Mesothelial cell of epicardium (in vitro differentiated cells): ENCODE measurements at regions not wholly inside any gene's neighbourhood (a gene's known extent, or its start where the extent isn't known, plus 50 kb on each side); places are given as distances from the start of the nearest gene placed in this dataset.

Source experiments
- DNase-seq, 2 experiments: peaks; one replicate each; pipeline ENCODE4 v3.0.0; 2021; ENCODE audit warnings: low spot score in 2 of 2; ENCODE audit not compliant: unreplicated experiment in 2 of 2
- H3K27ac Mint-ChIP-seq: 2 replicates; pipeline ENCODE4 v1.8.0; 2021; ENCODE audit warnings: mixed read lengths
- H3K27me3 Mint-ChIP-seq: 2 replicates; pipeline ENCODE4 v1.8.0; 2021; ENCODE audit warnings: low read depth, mixed read lengths
- H3K36me3 Mint-ChIP-seq: 2 replicates; pipeline ENCODE4 v1.8.0; 2021; ENCODE audit warnings: mixed read lengths
- H3K4me1 Mint-ChIP-seq: 2 replicates; pipeline ENCODE4 v1.8.0; 2021; ENCODE audit warnings: mixed read lengths
- H3K4me3 Mint-ChIP-seq: 2 replicates; pipeline ENCODE4 v1.8.0; 2021; ENCODE audit warnings: mild to moderate bottlenecking, moderate library complexity, mixed read lengths
- H3K9me3 Mint-ChIP-seq: 2 replicates; pipeline ENCODE4 v1.8.0; 2021; ENCODE audit warnings: mixed read lengths
- TF ChIP-seq, protein P1 (sequence below): fragments of 200-600 bp; sonication (generic); IDR thresholded peaks from one replicate; pipeline ENCODE4 v1.5.0; 2021; ENCODE audit warnings: antibody characterized with exemption; ENCODE audit not compliant: unreplicated experiment

GRCh38 chr15:93372208-93372864, 283.3 kb upstream of the RGMA start:
- TF ChIP-seq, protein P1, sequence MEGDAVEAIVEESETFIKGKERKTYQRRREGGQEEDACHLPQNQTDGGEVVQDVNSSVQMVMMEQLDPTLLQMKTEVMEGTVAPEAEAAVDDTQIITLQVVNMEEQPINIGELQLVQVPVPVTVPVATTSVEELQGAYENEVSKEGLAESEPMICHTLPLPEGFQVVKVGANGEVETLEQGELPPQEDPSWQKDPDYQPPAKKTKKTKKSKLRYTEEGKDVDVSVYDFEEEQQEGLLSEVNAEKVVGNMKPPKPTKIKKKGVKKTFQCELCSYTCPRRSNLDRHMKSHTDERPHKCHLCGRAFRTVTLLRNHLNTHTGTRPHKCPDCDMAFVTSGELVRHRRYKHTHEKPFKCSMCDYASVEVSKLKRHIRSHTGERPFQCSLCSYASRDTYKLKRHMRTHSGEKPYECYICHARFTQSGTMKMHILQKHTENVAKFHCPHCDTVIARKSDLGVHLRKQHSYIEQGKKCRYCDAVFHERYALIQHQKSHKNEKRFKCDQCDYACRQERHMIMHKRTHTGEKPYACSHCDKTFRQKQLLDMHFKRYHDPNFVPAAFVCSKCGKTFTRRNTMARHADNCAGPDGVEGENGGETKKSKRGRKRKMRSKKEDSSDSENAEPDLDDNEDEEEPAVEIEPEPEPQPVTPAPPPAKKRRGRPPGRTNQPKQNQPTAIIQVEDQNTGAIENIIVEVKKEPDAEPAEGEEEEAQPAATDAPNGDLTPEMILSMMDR = no peak
- Mint-ChIP-seq H3K9me3 (no peaks in the 10 kb centered on the region), H3K4me1 (peaks cover 5% of the 10 kb centered on the region), H3K27me3 (peaks cover 55% of the 10 kb centered on the region), H3K4me3 (no peak overlapping the region), H3K36me3 (no peaks in the 10 kb centered on the region), H3K27ac (no peak overlapping the region)
- no peak for DNase-seq

GRCh38 chr15:93366387-93367100, 277.5 kb upstream of the RGMA start:
- Mint-ChIP-seq H3K27me3 (peaks cover 36% of the 10 kb centered on the region), H3K4me1 (peaks cover 4% of the 10 kb centered on the region), H3K36me3 (no peaks in the 10 kb centered on the region), H3K27ac (no peak overlapping the region), H3K4me3 (no peak overlapping the region), H3K9me3 (no peaks in the 10 kb centered on the region)
- no peak for DNase-seq
- TF ChIP-seq, protein P1 = no peak

DNA sequence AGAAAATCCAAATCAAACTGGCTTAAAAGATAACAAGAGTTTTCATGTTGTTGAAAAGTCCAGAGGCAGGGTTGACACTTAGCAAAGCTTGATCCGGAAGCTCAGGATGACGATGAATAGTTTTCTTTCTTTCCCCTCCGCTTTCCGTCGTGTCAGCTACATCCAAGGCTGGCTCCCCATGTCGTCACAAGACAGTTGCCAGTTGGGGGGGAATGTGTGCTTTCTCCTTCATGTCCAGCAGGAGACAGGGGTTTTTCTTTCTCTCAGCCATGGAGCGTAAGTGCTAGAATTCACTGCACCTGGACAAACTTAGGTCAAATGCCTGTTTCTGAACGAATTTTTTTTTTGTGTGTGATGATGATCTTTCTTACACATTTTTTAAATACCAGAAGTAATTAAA, 273.8 kb upstream of the RGMA start:
- H3K4me1 Mint-ChIP-seq = peaks cover 21% of the 10 kb centered on the region
- no peaks in the 10 kb centered on the region for H3K36me3 Mint-ChIP-seq
- TF ChIP-seq, protein P1 = no peak
- H3K27me3 Mint-ChIP-seq = peaks cover 39% of the 10 kb centered on the region
- H3K27ac Mint-ChIP-seq = no peak overlapping the region
- no peaks in the 10 kb centered on the region for H3K9me3 Mint-ChIP-seq
- DNase-seq = no peak
- no peak overlapping the region for H3K4me3 Mint-ChIP-seq

- peaks cover 21% of the 10 kb centered on the region for H3K4me1 Mint-ChIP-seq
- no peak overlapping the region for H3K4me3 Mint-ChIP-seq
- no peak for DNase-seq
- no peaks in the 10 kb centered on the region for H3K36me3 Mint-ChIP-seq
- no peak overlapping the region for H3K27ac Mint-ChIP-seq
- no peaks in the 10 kb centered on the region for H3K9me3 Mint-ChIP-seq
- TF ChIP-seq, protein P1 = no peak
- H3K27me3 Mint-ChIP-seq = peaks cover 43% of the 10 kb centered on the region
Measured at GRCh38 chr15:93362203-93362602, 273.2 kb upstream of the RGMA start.

DNA sequence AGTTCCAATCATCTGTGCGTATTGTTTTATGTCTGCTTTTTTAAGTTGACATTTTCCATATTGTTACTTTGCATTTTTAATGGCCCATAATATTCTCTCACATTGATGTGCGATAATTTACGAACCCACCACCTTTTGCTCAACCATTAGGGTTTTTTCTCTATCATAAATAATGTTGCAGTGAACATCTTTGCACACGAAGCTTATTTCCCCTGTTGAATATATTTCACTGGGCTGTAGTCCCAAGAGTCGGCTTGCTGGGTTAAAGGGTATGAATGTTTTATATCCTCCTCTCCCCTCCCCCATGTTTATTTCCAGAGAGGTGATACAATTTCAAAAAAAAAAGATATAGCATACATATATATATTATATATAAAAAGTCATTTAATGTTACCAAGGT, 272.7 kb upstream of the RGMA start:
- TF ChIP-seq, protein P1 = no peak
- Mint-ChIP-seq H3K9me3 (no peaks in the 10 kb centered on the region), H3K27me3 (peaks cover 47% of the 10 kb centered on the region), H3K4me1 (peaks cover 21% of the 10 kb centered on the region), H3K4me3 (no peak overlapping the region), H3K36me3 (no peaks in the 10 kb centered on the region), H3K27ac (no peak overlapping the region)
- DNase-seq = no peak
